SK-N-SH (cell line): ENCODE measurements at regions not wholly inside any gene's neighbourhood (a gene's known extent, or its start where the extent isn't known, plus 50 kb on each side); places are given as distances from the start of the nearest gene placed in this dataset.

Source experiments
- CTCF ChIP-seq: fragments of 200-600 bp; sonication (generic); IDR thresholded peaks from 2 replicates; pipeline ENCODE4 v1.6.1; 2017; ENCODE audit warnings: antibody characterized with exemption, mild to moderate bottlenecking, moderate library complexity
- EP300 ChIP-seq, 2 experiments: IDR thresholded peaks; 2 replicates each; pipeline versions ENCODE4 v1.4.0 to v1.6.1; 2012; ENCODE audit warnings: borderline replicate concordance in 1 of 2, low read depth in 1 of 2, low read length in 1 of 2
- EZH2phosphoT487 ChIP-seq: fragments of 200-600 bp; sonication (generic); IDR thresholded peaks from 2 replicates; pipeline ENCODE4 v1.6.1; 2017; ENCODE audit warnings: low read depth, mixed run types, mild to moderate bottlenecking, antibody characterized with exemption, moderate library complexity, borderline replicate concordance
- FOSL2 ChIP-seq: IDR thresholded peaks from 2 replicates; pipeline ENCODE4 v1.4.0; 2012; ENCODE audit warnings: low read depth, mild to moderate bottlenecking, moderate library complexity, borderline replicate concordance
- FOXM1 ChIP-seq: IDR thresholded peaks from 2 replicates; pipeline ENCODE4 v1.4.0; 2012; ENCODE audit warnings: low read depth, mild to moderate bottlenecking
- GABPA ChIP-seq: IDR thresholded peaks from 2 replicates; pipeline ENCODE4 v1.4.0; 2012; ENCODE audit warnings: low read depth, mild to moderate bottlenecking
- JUND ChIP-seq: IDR thresholded peaks from 2 replicates; pipeline ENCODE4 v1.4.0; 2012
- POLR2AphosphoS5 ChIP-seq: IDR thresholded peaks from 2 replicates; pipeline ENCODE4 v1.6.1; 2012; ENCODE audit warnings: low read depth, low read length
- RCOR1 ChIP-seq: fragments of 150-350 bp; IDR thresholded peaks from 2 replicates; pipeline ENCODE4 v1.6.1; 2017; ENCODE audit warnings: antibody characterized with exemption, low read length
- SIN3A ChIP-seq: IDR thresholded peaks from 2 replicates; pipeline ENCODE4 v1.6.1; 2012; ENCODE audit warnings: low read depth, mild to moderate bottlenecking, low read length, moderate library complexity, borderline replicate concordance
- SMC3 ChIP-seq: IDR thresholded peaks from 2 replicates; pipeline ENCODE4 v1.6.1; 2012; ENCODE audit warnings: low read depth, low read length, improper control_type of control experiment
- ZBTB33 ChIP-seq: IDR thresholded peaks from 2 replicates; pipeline ENCODE4 v1.4.0; 2012; ENCODE audit warnings: low read depth, borderline replicate concordance

- TF ChIP-seq CTCF = no peak
- TF ChIP-seq SMC3 = no peak
- TF ChIP-seq JUND = no peak
- TF ChIP-seq RCOR1 = no peak
- TF ChIP-seq FOSL2 = no peak
- TF ChIP-seq GABPA = no peak
- no peak for TF ChIP-seq EZH2phosphoT487
- no peak for TF ChIP-seq EP300 (IDR thresholded peaks at IDR 0.05; ENCODE audit: borderline replicate concordance in 1 of 2, low read depth in 1 of 2, low read length in 1 of 2)
- TF ChIP-seq ZBTB33 = no peak
- no peak for TF ChIP-seq SIN3A
- no peak for TF ChIP-seq FOXM1
- no peak for TF ChIP-seq POLR2AphosphoS5
Observed at GRCh38 chr10:52500476-52500875, 186.4 kb downstream of the DKK1 start.
